Fibroblast of lung (primary cell): ENCODE measurements at regions not wholly inside any gene's neighbourhood (a gene's known extent, or its start where the extent isn't known, plus 50 kb on each side); places are given as distances from the start of the nearest gene placed in this dataset.
"Not testable (repeated sequence)": the region's sequence is repeated elsewhere in the genome, so short reads cannot be mapped to it uniquely, and the experiment has no call there.

Experiments
- CTCF ChIP-seq, 2 donors: IDR thresholded peaks in 1 of 2; conservative IDR thresholded peaks in 1 of 2; 1 replicate in 1 of 2; 2 replicates in 1 of 2; pipeline ENCODE4 v1.5.1; 2011 to 2012; ENCODE audit warnings: low read length in 2 of 2, control low read depth in 1 of 2, inconsistent platforms in 1 of 2, low read depth in 1 of 2, mild to moderate bottlenecking in 1 of 2
- EZH2 ChIP-seq: IDR thresholded peaks from 2 replicates; pipeline ENCODE4 v1.5.1; 2012; ENCODE audit warnings: low read length, control low read depth, mild to moderate bottlenecking; ENCODE audit errors: missing control alignments

- not testable (repeated sequence) for TF ChIP-seq CTCF (conservative IDR thresholded peaks at IDR 0.05 in 1 of 2, IDR thresholded peaks at IDR 0.05 in 1 of 2; ENCODE audit: low read depth in 1 of 2, low read length in 2 of 2); EZH2
Measured at GRCh38 chr7:17582696-17583095, 284.2 kb downstream of the AHR start.
